SK-N-MC (cell line): ENCODE measurements at regions not wholly inside any gene's neighbourhood (a gene's known extent, or its start where the extent isn't known, plus 50 kb on each side); places are given as distances from the start of the nearest gene placed in this dataset.

ENCODE experiments used
- EZH2 ChIP-seq: fragments of 200-600 bp; sonication (generic); IDR thresholded peaks from one replicate; pipeline ENCODE4 v1.6.1; 2017; ENCODE audit warnings: antibody characterized with exemption
- FOXP2 ChIP-seq: optimal IDR thresholded peaks from 2 replicates; pipeline ENCODE3; 2011; ENCODE audit warnings: mild to moderate bottlenecking, moderate library complexity; ENCODE audit not compliant: insufficient read depth; ENCODE audit errors: extremely low read length, control extremely low read depth
- POLR2AphosphoS5 ChIP-seq: IDR thresholded peaks from 2 replicates; pipeline ENCODE4 v1.6.1; 2012; ENCODE audit warnings: mild to moderate bottlenecking, low read depth, low read length, borderline replicate concordance

DNA sequence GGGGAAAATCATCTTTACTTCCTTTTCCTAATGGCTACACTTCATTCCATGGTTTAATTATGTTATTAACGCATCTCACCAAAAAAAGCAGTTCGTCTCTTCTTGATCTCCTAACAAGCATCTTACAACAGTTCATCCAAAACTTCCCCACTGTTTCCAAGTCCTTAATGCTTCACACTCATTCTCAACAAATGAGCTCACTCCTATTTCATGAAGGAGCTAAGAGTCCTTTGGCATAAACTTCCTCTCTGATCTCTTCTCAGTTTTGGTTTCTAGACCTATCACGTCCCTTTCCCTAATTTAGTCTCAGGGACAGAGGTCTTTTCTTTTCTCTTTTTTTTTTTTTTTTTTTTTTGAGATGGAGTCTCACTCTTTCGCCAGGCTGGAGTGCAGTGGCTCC is 205.9 kb upstream of the SLC39A10 start:
- TF ChIP-seq EZH2 (no peak), POLR2AphosphoS5 (no peak), FOXP2 (no peak)
